IMR-90 (cell line): ENCODE measurements at regions not wholly inside any gene's neighbourhood (a gene's known extent, or its start where the extent isn't known, plus 50 kb on each side); places are given as distances from the start of the nearest gene placed in this dataset.

Experiments used
- ATAC-seq: fragments of 200-7000 bp; cut with Tn5 transposase; 2 replicates; pipeline ENCODE4 v1.9.1; 2020; ENCODE audit warnings: low read depth, mild to moderate bottlenecking, moderate library complexity
- BruUV-seq: library from RNA; stranded (reverse); fragments of 400-500 nt; replicated peaks from 2 replicates; lab custom pipeline; 2021; lab: Mats Ljungman, UMichigan
- CTCF ChIA-PET: fragments of 300-600 bp; formaldehyde crosslinking; extraction: SDS; loops from one replicate; lab custom pipeline; 2021; ENCODE audit warnings: antibody characterized with exemption; lab: Yijun Ruan, JAX
- POLR2A ChIA-PET: fragments of 300-600 bp; sonication (Branson Sonifier 250); formaldehyde crosslinking; loops from one replicate; lab custom pipeline; 2022; ENCODE audit warnings: antibody characterized with exemption; ENCODE audit not compliant: unreplicated experiment; lab: Charles Lee
- DNase-seq: peaks from one replicate; pipeline ENCODE4 v3.0.0; 2013
- H2AFZ ChIP-seq: replicated peaks from 2 replicates; pipeline ENCODE3; 2013; ENCODE audit warnings: low read length, mild to moderate bottlenecking; ENCODE audit not compliant: poor library complexity
- H2AK5ac ChIP-seq: 2 replicates; pipeline ENCODE4 v1.6.1; 2013; ENCODE audit warnings: low read depth, low read length, inconsistent platforms
- H2AK9ac ChIP-seq: replicated peaks from 2 replicates; pipeline ENCODE3; 2013; ENCODE audit warnings: mild to moderate bottlenecking, low read depth, low read length, moderate library complexity; ENCODE audit not compliant: poor library complexity
- H2BK120ac ChIP-seq: 2 replicates; pipeline ENCODE4 v1.6.1; 2013; ENCODE audit warnings: low read depth, low read length, inconsistent platforms
- H2BK15ac ChIP-seq: 3 replicates; pipeline ENCODE4 v1.6.1; 2013; ENCODE audit warnings: low read depth, low read length, inconsistent platforms
- H2BK20ac ChIP-seq: 2 replicates; pipeline ENCODE4 v1.6.1; 2013; ENCODE audit warnings: low read depth, mild to moderate bottlenecking, inconsistent platforms, low read length, moderate library complexity
- H2BK5ac ChIP-seq: 2 replicates; pipeline ENCODE4 v1.6.1; 2013; ENCODE audit warnings: mild to moderate bottlenecking, low read depth, low read length, inconsistent platforms; ENCODE audit not compliant: poor library complexity, severe bottlenecking
- H3K14ac ChIP-seq: replicated peaks from 2 replicates; pipeline ENCODE4 v1.6.1; 2013; ENCODE audit warnings: low read depth, low read length, inconsistent platforms
- H3K18ac ChIP-seq: 2 replicates; pipeline ENCODE4 v1.6.1; 2013; ENCODE audit warnings: low read depth, low read length, control low read depth
- H3K23ac ChIP-seq: 2 replicates; pipeline ENCODE4 v1.6.1; 2013; ENCODE audit warnings: low read depth, low read length, inconsistent platforms
- H3K27ac ChIP-seq: 2 replicates; pipeline ENCODE4 v1.5.1; 2013; ENCODE audit warnings: mild to moderate bottlenecking, control low read depth, low read length; ENCODE audit not compliant: insufficient read depth
- H3K27me3 ChIP-seq: 2 replicates; pipeline ENCODE4 v1.6.1; 2013; ENCODE audit warnings: low read length; ENCODE audit not compliant: control insufficient read depth, insufficient read depth
- H3K36me3 ChIP-seq: 2 replicates; pipeline ENCODE4 v1.6.1; 2013; ENCODE audit warnings: low read length, mixed read lengths; ENCODE audit not compliant: control insufficient read depth, insufficient read depth
- H3K4ac ChIP-seq: 2 replicates; pipeline ENCODE4 v1.6.1; 2013; ENCODE audit warnings: low read depth, low read length, inconsistent platforms
- H3K4me1 ChIP-seq: 2 replicates; pipeline ENCODE4 v1.6.1; 2013; ENCODE audit warnings: low read length, mixed read lengths; ENCODE audit not compliant: control insufficient read depth, insufficient read depth
- H3K4me2 ChIP-seq: 2 replicates; pipeline ENCODE4 v1.6.1; 2013; ENCODE audit warnings: low read depth, mild to moderate bottlenecking, control low read depth, low read length, moderate library complexity
- H3K4me3 ChIP-seq: 2 replicates; pipeline ENCODE4 v1.5.1; 2013; ENCODE audit warnings: low read depth, mild to moderate bottlenecking, control low read depth, low read length, moderate library complexity; ENCODE audit not compliant: insufficient read depth
- H3K56ac ChIP-seq: 2 replicates; pipeline ENCODE4 v1.6.1; 2013; ENCODE audit warnings: low read length, inconsistent platforms; ENCODE audit not compliant: insufficient read depth; ENCODE audit errors: extremely low read depth
- H3K79me1 ChIP-seq, 2 experiments: 2 replicates each; pipeline ENCODE4 v1.6.1; 2013; ENCODE audit warnings: low read length in 2 of 2, inconsistent platforms in 1 of 2, low read depth in 1 of 2
- H3K9ac ChIP-seq: 2 replicates; pipeline ENCODE4 v1.6.1; 2013; ENCODE audit warnings: low read depth, low read length, control low read depth
- H3K9me1 ChIP-seq: 2 replicates; pipeline ENCODE4 v1.6.1; 2013; ENCODE audit warnings: low read length, inconsistent platforms; ENCODE audit not compliant: insufficient read depth
- H3K9me3 ChIP-seq: 2 replicates; pipeline ENCODE4 v1.6.1; 2013; ENCODE audit warnings: low read length; ENCODE audit not compliant: control insufficient read depth, insufficient read depth
- H4K20me1 ChIP-seq: 2 replicates; pipeline ENCODE4 v1.6.1; 2013; ENCODE audit warnings: low read length, inconsistent platforms; ENCODE audit not compliant: insufficient read depth
- H4K5ac ChIP-seq: 2 replicates; pipeline ENCODE4 v1.6.1; 2013; ENCODE audit warnings: mild to moderate bottlenecking, low read depth, low read length, control low read depth
- H4K8ac ChIP-seq, 2 experiments: 2 replicates each; pipeline ENCODE4 v1.6.1; 2013; ENCODE audit warnings: low read depth in 2 of 2, low read length in 2 of 2, control low read depth in 1 of 2, inconsistent platforms in 1 of 2
- H4K91ac ChIP-seq: 2 replicates; pipeline ENCODE4 v1.6.1; 2013; ENCODE audit warnings: low read depth, low read length, inconsistent platforms; ENCODE audit not compliant: insufficient read depth
- BHLHE40 ChIP-seq: fragments of 150-350 bp; IDR thresholded peaks from 2 replicates; pipeline ENCODE4 v1.6.1; 2016; ENCODE audit warnings: mild to moderate bottlenecking, low read depth, low read length
- CEBPB ChIP-seq: IDR thresholded peaks from 2 replicates; pipeline ENCODE4 v1.6.1; 2012; ENCODE audit warnings: low read depth, low read length, improper control_type of control experiment
- CHD1 ChIP-seq: IDR thresholded peaks from 2 replicates; pipeline ENCODE4 v1.6.1; 2012; ENCODE audit warnings: low read depth, low read length, improper control_type of control experiment
- CTCF ChIP-seq: conservative IDR thresholded peaks from 2 replicates; pipeline ENCODE4 v1.5.1; 2012; ENCODE audit warnings: mild to moderate bottlenecking, low read depth, low read length, improper control_type of control experiment
- ELK1 ChIP-seq: fragments of 150-350 bp; IDR thresholded peaks from 2 replicates; pipeline ENCODE4 v1.6.1; 2016; ENCODE audit warnings: low read depth, mild to moderate bottlenecking, low read length, moderate library complexity, borderline replicate concordance
- FOS ChIP-seq: fragments of 150-350 bp; IDR thresholded peaks from 2 replicates; pipeline ENCODE4 v1.6.1; 2016; ENCODE audit warnings: low read depth, low read length
- MAFK ChIP-seq: IDR thresholded peaks from 2 replicates; pipeline ENCODE4 v1.6.1; 2012; ENCODE audit warnings: low read depth, low read length, improper control_type of control experiment
- MAZ ChIP-seq: IDR thresholded peaks from 2 replicates; pipeline ENCODE4 v1.6.1; 2012; ENCODE audit warnings: low read depth, mild to moderate bottlenecking, low read length, improper control_type of control experiment, moderate library complexity, borderline replicate concordance
- MXI1 ChIP-seq: IDR thresholded peaks from 2 replicates; pipeline ENCODE4 v1.6.1; 2012; ENCODE audit warnings: low read depth, mild to moderate bottlenecking, low read length, moderate library complexity, borderline replicate concordance
- NFE2L2 ChIP-seq: fragments of 150-350 bp; IDR thresholded peaks from 2 replicates; pipeline ENCODE4 v1.6.1; 2016; ENCODE audit warnings: low read depth, mild to moderate bottlenecking, low read length
- POLR2A ChIP-seq: IDR thresholded peaks from 2 replicates; pipeline ENCODE4 v1.6.1; 2012; ENCODE audit warnings: mild to moderate bottlenecking, low read depth, low read length
- RAD21 ChIP-seq: IDR thresholded peaks from 2 replicates; pipeline ENCODE4 v1.6.1; 2012; ENCODE audit warnings: low read length, improper control_type of control experiment
- RCOR1 ChIP-seq: IDR thresholded peaks from 2 replicates; pipeline ENCODE4 v1.6.1; 2012; ENCODE audit warnings: mild to moderate bottlenecking, low read length, improper control_type of control experiment; ENCODE audit not compliant: insufficient replicate concordance
- RFX5 ChIP-seq: IDR thresholded peaks from 2 replicates; pipeline ENCODE4 v1.8.0; 2012; ENCODE audit warnings: low read depth, mild to moderate bottlenecking, low read length, moderate library complexity
- SMC3 ChIP-seq: fragments of 150-350 bp; IDR thresholded peaks from 2 replicates; pipeline ENCODE4 v1.6.1; 2016; ENCODE audit warnings: low read depth, mild to moderate bottlenecking, antibody characterized with exemption, low read length, moderate library complexity
- USF2 ChIP-seq: fragments of 150-350 bp; IDR thresholded peaks from 2 replicates; pipeline ENCODE4 v1.6.1; 2017; ENCODE audit warnings: mild to moderate bottlenecking, antibody characterized with exemption, low read length, low read depth
- WGBS, 2 experiments: methylation state at CpG; one replicate each; pipeline versions ENCODE4 v1.1.5 to v1.1.7; 2013; ENCODE audit warnings: missing lambda C conversion rate in 2 of 2; ENCODE audit not compliant: insufficient read length in 1 of 2; ENCODE audit errors: extremely low coverage in 2 of 2; 5-methylcytosine and 5-hydroxymethylcytosine counted together
- dilution Hi-C: fragments of 300-500 bp; cut with HindIII; formaldehyde crosslinking; loops from one replicate; pipeline ENCODE4 v1.14.3; 2018; ENCODE audit warnings: low sequenced_read_pairs; ENCODE audit not compliant: unreplicated experiment
- in situ Hi-C: fragments of 300-500 bp; cut with MboI; formaldehyde crosslinking; loops from 3 replicates; pipeline ENCODE4 v1.14.3; 2019; ENCODE audit warnings: low sequenced_read_pairs, inconsistent platforms, mixed read lengths
- intact Hi-C: fragments of 100-400 bp; cut with micrococcal nuclease; formaldehyde crosslinking; loops from 2 replicates; pipeline ENCODE4 v1.10.0; 2022

GRCh38 chr3:159416856-159417255 lies 571.8 kb upstream of the IL12A start:
- DNase-seq: peak; percentile 45
- Histone ChIP-seq H2BK15ac (no peak overlapping the region), H3K4me2 (no peak overlapping the region), H2AK5ac (no peak overlapping the region), H2BK5ac (no peak overlapping the region), H2AK9ac (no peak overlapping the region), H3K9me3 (no peaks in the 10 kb centered on the region), H3K14ac (no peak overlapping the region), H3K4ac (no peak overlapping the region), H3K27ac (no peak overlapping the region), H4K5ac (no peak overlapping the region), H2BK120ac (no peak overlapping the region), H3K18ac (no peak overlapping the region), H3K36me3 (no peaks in the 10 kb centered on the region), H3K4me1 (no peaks in the 10 kb centered on the region), H3K79me1 (no peaks in the 10 kb centered on the region), H4K91ac (no peak overlapping the region), H2BK20ac (no peak overlapping the region), H3K4me3 (no peak overlapping the region), H4K20me1 (no peaks in the 10 kb centered on the region), H3K9ac (no peak overlapping the region), H3K23ac (no peak overlapping the region), H2AFZ (no peak overlapping the region), H3K56ac (no peak overlapping the region), H3K27me3 (no peaks in the 10 kb centered on the region; the same call in 1 of the 2 replicates), H4K8ac (no peak overlapping the region), H3K9me1 (no peaks in the 10 kb centered on the region)
- no peak for TF ChIP-seq MAFK
- TF ChIP-seq RCOR1: no peak
- TF ChIP-seq MXI1: no peak
- TF ChIP-seq MAZ: no peak
- no peak for TF ChIP-seq CEBPB
- TF ChIP-seq POLR2A: no peak
- TF ChIP-seq ELK1: no peak
- TF ChIP-seq NFE2L2: no peak
- TF ChIP-seq FOS: no peak
- no peak for TF ChIP-seq SMC3
- TF ChIP-seq CTCF: no peak
- no peak for TF ChIP-seq USF2
- no peak for TF ChIP-seq RAD21
- no peak for TF ChIP-seq RFX5
- no peak for TF ChIP-seq BHLHE40
- TF ChIP-seq CHD1: no peak
- dilution Hi-C loops (no loop called here), in situ Hi-C loops (no loop called here), intact Hi-C loops (no loop called here)
- WGBS, 2 experiments: no CpG with 5 or more reads among the region's 2 CpGs
- peak; percentile 54 for ATAC-seq
- no TSS peak for BruUV-seq
- ChIA-PET POLR2A (no interaction called here), CTCF (no interaction called here)
